Right atrium auricular region (tissue), 2 donors: ENCODE measurements at regions not wholly inside any gene's neighbourhood (a gene's known extent, or its start where the extent isn't known, plus 50 kb on each side); places are given as distances from the start of the nearest gene placed in this dataset.
"Not testable (repeated sequence)": the region's sequence is repeated elsewhere in the genome, so short reads cannot be mapped to it uniquely, and the experiment has no call there.

Experiments used
- DNase-seq: peaks from one replicate; pipeline ENCODE4 v3.0.0-alpha.2; 2019; ENCODE audit warnings: low spot score
- H3K27ac ChIP-seq, 2 donors: fragments of 200-600 bp; sonication (generic); 1 replicate in 1 of 2; 2 replicates in 1 of 2; pipeline ENCODE4 v1.5.1; 2016 to 2019
- H3K27me3 ChIP-seq, 2 donors: fragments of 200-600 bp; sonication (generic); one replicate each; pipeline versions ENCODE4 v1.5.1 to v1.6.0; 2017 to 2019
- H3K36me3 ChIP-seq: fragments of 200-600 bp; sonication (generic); one replicate; pipeline ENCODE4 v1.5.1; 2016
- H3K4me1 ChIP-seq, 2 donors: fragments of 200-600 bp; sonication (generic); one replicate each; pipeline versions ENCODE4 v1.5.1 to v1.6.0; 2017 to 2019
- H3K4me3 ChIP-seq, 2 donors: fragments of 200-600 bp; sonication (generic); 1 replicate in 1 of 2; 2 replicates in 1 of 2; pipeline ENCODE4 v1.5.1; 2017 to 2019; ENCODE audit warnings: mild to moderate bottlenecking in 1 of 2, moderate library complexity in 1 of 2
- H3K9me3 ChIP-seq, 2 donors: fragments of 200-600 bp; sonication (generic); one replicate each; pipeline ENCODE4 v1.5.1; 2019
- CTCF ChIP-seq, 2 donors: fragments of 200-600 bp; sonication (generic); IDR thresholded peaks; one replicate each; pipeline ENCODE4 v1.5.1; 2019; ENCODE audit warnings: antibody characterized with exemption in 2 of 2

GRCh38 chr1:58852731-58853485, 69.1 kb upstream of the JUN start:
- no peak for TF ChIP-seq CTCF (IDR thresholded peaks at IDR 0.05)
- Histone ChIP-seq H3K9me3 (no peaks in the 10 kb centered on the region), H3K4me3 (no peak overlapping the region), H3K27me3 (no peaks in the 10 kb centered on the region), H3K36me3 (no peaks in the 10 kb centered on the region), H3K27ac (no peak overlapping the region), H3K4me1 (peaks cover 0 to 8% of the 10 kb centered on the region in 2 donors)
- DNase-seq: no peak

- H3K9me3 ChIP-seq: no peaks in the 10 kb centered on the region
- H3K27me3 ChIP-seq: no peaks in the 10 kb centered on the region
- no peak overlapping the region for H3K4me3 ChIP-seq
- DNase-seq: no peak
- H3K36me3 ChIP-seq: no peaks in the 10 kb centered on the region
- no peak overlapping the region for H3K27ac ChIP-seq
- no peaks in the 10 kb centered on the region for H3K4me1 ChIP-seq
- no peak for TF ChIP-seq CTCF (IDR thresholded peaks at IDR 0.05)
Observed at GRCh38 chr1:58854576-58854975, 70.7 kb upstream of the JUN start.

GRCh38 chr1:58855274-58856165, 71.7 kb upstream of the JUN start:
- no peaks in the 10 kb centered on the region for H3K36me3 ChIP-seq
- no peaks in the 10 kb centered on the region for H3K9me3 ChIP-seq
- H3K4me1 ChIP-seq: no peaks in the 10 kb centered on the region
- H3K27me3 ChIP-seq: no peaks in the 10 kb centered on the region
- no peak overlapping the region for H3K4me3 ChIP-seq
- H3K27ac ChIP-seq: no peak overlapping the region
- TF ChIP-seq CTCF (IDR thresholded peaks at IDR 0.05): no peak
- DNase-seq: no peak

- not testable (repeated sequence) for H3K27me3 ChIP-seq, DNase-seq, H3K4me3 ChIP-seq, H3K4me1 ChIP-seq, H3K36me3 ChIP-seq, H3K9me3 ChIP-seq, H3K27ac ChIP-seq
Observed at GRCh38 chr1:58856281-58856680, 72.4 kb upstream of the JUN start.

- Histone ChIP-seq H3K4me3 (no peak overlapping the region), H3K4me1 (no peaks in the 10 kb centered on the region), H3K36me3 (no peaks in the 10 kb centered on the region), H3K9me3 (no peaks in the 10 kb centered on the region), H3K27me3 (no peaks in the 10 kb centered on the region), H3K27ac (no peak overlapping the region)
- no peak for TF ChIP-seq CTCF (IDR thresholded peaks at IDR 0.05)
- no peak for DNase-seq
Observed at GRCh38 chr1:58857680-58858673, 74.1 kb upstream of the JUN start.
